ENCODE measurements at regions not wholly inside any gene's neighbourhood (a gene's known extent, or its start where the extent isn't known, plus 50 kb on each side); places are given as distances from the start of the nearest gene placed in this dataset.

DNA sequence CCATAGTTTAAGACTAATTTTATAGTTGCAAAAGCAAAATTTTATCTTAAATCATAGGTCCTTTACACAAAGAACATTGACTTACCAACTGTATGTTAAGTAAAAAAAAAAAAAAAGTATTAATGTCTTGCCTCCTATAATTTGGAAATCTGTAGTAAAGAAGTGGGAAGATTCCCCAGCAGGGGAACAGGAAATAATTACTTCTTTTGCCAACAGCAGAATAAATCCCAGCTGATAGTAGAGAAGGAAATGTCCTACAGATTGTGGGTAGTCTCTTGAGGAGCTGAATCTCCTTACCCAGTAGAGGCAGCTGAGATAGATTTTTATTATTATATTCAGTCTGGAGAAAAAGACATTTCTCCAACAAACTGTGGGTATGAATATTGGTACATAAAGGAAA, 193.7 kb downstream of the SLC6A15 start:
- TF ChIP-seq CTCF (optimal IDR thresholded peaks at IDR 0.05 in 1 of 3, IDR thresholded peaks at IDR 0.05 in 1 of 3, conservative IDR thresholded peaks at IDR 0.05 in 1 of 3; ENCODE audit: extremely low read depth in 1 of 3, insufficient read depth in 2 of 3, low read length in 3 of 3), result no peak
- TF ChIP-seq EZH2 (IDR thresholded peaks at IDR 0.05; ENCODE audit: low read length), result no peak

All from keratinocyte (primary cell).